ENCODE measurements at regions not wholly inside any gene's neighbourhood (a gene's known extent, or its start where the extent isn't known, plus 50 kb on each side); places are given as distances from the start of the nearest gene placed in this dataset.

- no peak overlapping the region for H3K9ac ChIP-seq (ENCODE audit: low read length)
- H2AFZ ChIP-seq (ENCODE audit: insufficient read depth, low read length, poor library complexity) = no peak overlapping the region
- no peak for DNase-seq
- no peak overlapping the region for H4K91ac ChIP-seq (ENCODE audit: low read depth, low read length)
- H2BK120ac ChIP-seq (ENCODE audit: insufficient read depth, low read length, poor library complexity) = no peak overlapping the region
- H3K4me1 ChIP-seq (ENCODE audit: control insufficient read depth in 1 of 2, insufficient read depth in 2 of 2, low read length in 2 of 2) = peaks cover 3 to 6% of the 10 kb centered on the region in 2 experiments
- no peak overlapping the region for H3K4ac ChIP-seq (ENCODE audit: low read depth, low read length)
- H3K14ac ChIP-seq (ENCODE audit: low read length) = no peak overlapping the region
- no peak overlapping the region for H3K18ac ChIP-seq (ENCODE audit: low read length)
- no peaks in the 10 kb centered on the region for H3K9me3 ChIP-seq (ENCODE audit: insufficient read depth, low read depth, low read length)
- H3K4me3 ChIP-seq (ENCODE audit: low read depth, low read length) = no peak overlapping the region
- H4K8ac ChIP-seq (ENCODE audit: low read depth, low read length) = no peak overlapping the region
- no peak overlapping the region for H3K27ac ChIP-seq (ENCODE audit: low read depth, low read length)
- H3K79me1 ChIP-seq (ENCODE audit: low read length) = peaks cover 4% of the 10 kb centered on the region
- H3K36me3 ChIP-seq (ENCODE audit: control insufficient read depth in 1 of 2, insufficient read depth in 2 of 2, low read length in 2 of 2) = no peaks in the 10 kb centered on the region
- H2BK5ac ChIP-seq (ENCODE audit: low read depth, low read length, poor library complexity) = no peak overlapping the region
- no peak overlapping the region for H4K12ac ChIP-seq (ENCODE audit: low read depth, low read length)
- H2AK5ac ChIP-seq (ENCODE audit: low read length) = no peak overlapping the region
- H3K23ac ChIP-seq (ENCODE audit: low read length) = no peak overlapping the region
- no peak overlapping the region for H2BK12ac ChIP-seq (ENCODE audit: low read length)
- H3K4me2 ChIP-seq (ENCODE audit: low read length) = no peak overlapping the region
- no peaks in the 10 kb centered on the region for H3K27me3 ChIP-seq (ENCODE audit: insufficient read depth, low read length)
- H3K79me2 ChIP-seq (ENCODE audit: control insufficient read depth, insufficient read depth, low read length, poor library complexity) = no peaks in the 10 kb centered on the region
These were observed 455.3 kb downstream of the MEIS1 start for GRCh38 chr2:66890166-66890742.

GRCh38 chr2:66895206-66895605 is 460.3 kb downstream of the MEIS1 start:
- no peak overlapping the region for H4K8ac ChIP-seq (ENCODE audit: low read depth, low read length)
- H4K91ac ChIP-seq (ENCODE audit: low read depth, low read length) = no peak overlapping the region
- no peak overlapping the region for H4K12ac ChIP-seq (ENCODE audit: low read depth, low read length)
- DNase-seq = no peak
- H3K79me2 ChIP-seq (ENCODE audit: control insufficient read depth, insufficient read depth, low read length, poor library complexity) = no peaks in the 10 kb centered on the region
- H2BK5ac ChIP-seq (ENCODE audit: low read depth, low read length, poor library complexity) = no peak overlapping the region
- H3K4me3 ChIP-seq (ENCODE audit: low read depth, low read length) = no peak overlapping the region
- no peak overlapping the region for H2AFZ ChIP-seq (ENCODE audit: insufficient read depth, low read length, poor library complexity)
- no peak overlapping the region for H3K9ac ChIP-seq (ENCODE audit: low read length)
- no peaks in the 10 kb centered on the region for H3K9me3 ChIP-seq (ENCODE audit: insufficient read depth, low read depth, low read length)
- no peak overlapping the region for H2BK120ac ChIP-seq (ENCODE audit: insufficient read depth, low read length, poor library complexity)
- H3K4ac ChIP-seq (ENCODE audit: low read depth, low read length) = no peak overlapping the region
- H3K27me3 ChIP-seq (ENCODE audit: insufficient read depth, low read length) = no peaks in the 10 kb centered on the region
- H3K14ac ChIP-seq (ENCODE audit: low read length) = no peak overlapping the region
- no peak overlapping the region for H3K27ac ChIP-seq (ENCODE audit: low read depth, low read length)
- no peak overlapping the region for H2BK12ac ChIP-seq (ENCODE audit: low read length)
- WGBS (ENCODE audit: extremely low coverage, insufficient coverage, insufficient read length) = no CpG with 5 or more reads among the region's 2 CpGs
- H3K79me1 ChIP-seq (ENCODE audit: low read length) = no peaks in the 10 kb centered on the region
- no peak overlapping the region for H2AK5ac ChIP-seq (ENCODE audit: low read length)
- no peaks in the 10 kb centered on the region for H3K36me3 ChIP-seq (ENCODE audit: control insufficient read depth in 1 of 2, insufficient read depth in 2 of 2, low read length in 2 of 2)
- H3K4me2 ChIP-seq (ENCODE audit: low read length) = no peak overlapping the region
- H3K4me1 ChIP-seq (ENCODE audit: control insufficient read depth in 1 of 2, insufficient read depth in 2 of 2, low read length in 2 of 2) = no peaks in the 10 kb centered on the region
- H3K23ac ChIP-seq (ENCODE audit: low read length) = no peak overlapping the region
- H3K18ac ChIP-seq (ENCODE audit: low read length) = no peak overlapping the region

GRCh38 chr2:66896131-66896530 is 461.2 kb downstream of the MEIS1 start:
- H4K12ac ChIP-seq (ENCODE audit: low read depth, low read length) = no peak overlapping the region
- H3K4me2 ChIP-seq (ENCODE audit: low read length) = no peak overlapping the region
- H2BK120ac ChIP-seq (ENCODE audit: insufficient read depth, low read length, poor library complexity) = no peak overlapping the region
- no peak overlapping the region for H3K14ac ChIP-seq (ENCODE audit: low read length)
- no peak overlapping the region for H3K4me3 ChIP-seq (ENCODE audit: low read depth, low read length)
- no peaks in the 10 kb centered on the region for H3K27me3 ChIP-seq (ENCODE audit: insufficient read depth, low read length)
- no peaks in the 10 kb centered on the region for H3K9me3 ChIP-seq (ENCODE audit: insufficient read depth, low read depth, low read length)
- no peaks in the 10 kb centered on the region for H3K79me1 ChIP-seq (ENCODE audit: low read length)
- H2BK5ac ChIP-seq (ENCODE audit: low read depth, low read length, poor library complexity) = no peak overlapping the region
- H4K91ac ChIP-seq (ENCODE audit: low read depth, low read length) = no peak overlapping the region
- no peak overlapping the region for H3K4ac ChIP-seq (ENCODE audit: low read depth, low read length)
- H3K36me3 ChIP-seq (ENCODE audit: control insufficient read depth in 1 of 2, insufficient read depth in 2 of 2, low read length in 2 of 2) = no peaks in the 10 kb centered on the region
- H4K8ac ChIP-seq (ENCODE audit: low read depth, low read length) = no peak overlapping the region
- no peak overlapping the region for H2BK12ac ChIP-seq (ENCODE audit: low read length)
- no peak for DNase-seq
- H2AFZ ChIP-seq (ENCODE audit: insufficient read depth, low read length, poor library complexity) = no peak overlapping the region
- H3K79me2 ChIP-seq (ENCODE audit: control insufficient read depth, insufficient read depth, low read length, poor library complexity) = no peaks in the 10 kb centered on the region
- no peak overlapping the region for H3K9ac ChIP-seq (ENCODE audit: low read length)
- no peak overlapping the region for H3K27ac ChIP-seq (ENCODE audit: low read depth, low read length)
- no peak overlapping the region for H3K18ac ChIP-seq (ENCODE audit: low read length)
- no peak overlapping the region for H3K23ac ChIP-seq (ENCODE audit: low read length)
- no peak overlapping the region for H2AK5ac ChIP-seq (ENCODE audit: low read length)
- H3K4me1 ChIP-seq (ENCODE audit: control insufficient read depth in 1 of 2, insufficient read depth in 2 of 2, low read length in 2 of 2) = no peaks in the 10 kb centered on the region

- H3K79me1 ChIP-seq (ENCODE audit: low read length) = no peaks in the 10 kb centered on the region
- no CpG with 5 or more reads among the region's 1 CpG for WGBS (ENCODE audit: extremely low coverage, insufficient coverage, insufficient read length)
- no peaks in the 10 kb centered on the region for H3K79me2 ChIP-seq (ENCODE audit: control insufficient read depth, insufficient read depth, low read length, poor library complexity)
- H3K4me1 ChIP-seq (ENCODE audit: control insufficient read depth in 1 of 2, insufficient read depth in 2 of 2, low read length in 2 of 2) = no peaks in the 10 kb centered on the region
- no peaks in the 10 kb centered on the region for H3K27me3 ChIP-seq (ENCODE audit: insufficient read depth, low read length)
- no peak for DNase-seq
- no peak overlapping the region for H3K23ac ChIP-seq (ENCODE audit: low read length)
- no peak overlapping the region for H2BK120ac ChIP-seq (ENCODE audit: insufficient read depth, low read length, poor library complexity)
- no peak overlapping the region for H4K91ac ChIP-seq (ENCODE audit: low read depth, low read length)
- no peak overlapping the region for H3K18ac ChIP-seq (ENCODE audit: low read length)
- H3K4me2 ChIP-seq (ENCODE audit: low read length) = no peak overlapping the region
- H3K9me3 ChIP-seq (ENCODE audit: insufficient read depth, low read depth, low read length) = no peaks in the 10 kb centered on the region
- H2BK12ac ChIP-seq (ENCODE audit: low read length) = no peak overlapping the region
- no peak overlapping the region for H3K4ac ChIP-seq (ENCODE audit: low read depth, low read length)
- H4K12ac ChIP-seq (ENCODE audit: low read depth, low read length) = no peak overlapping the region
- H3K27ac ChIP-seq (ENCODE audit: low read depth, low read length) = no peak overlapping the region
- no peak overlapping the region for H4K8ac ChIP-seq (ENCODE audit: low read depth, low read length)
- no peak overlapping the region for H2BK5ac ChIP-seq (ENCODE audit: low read depth, low read length, poor library complexity)
- H3K36me3 ChIP-seq (ENCODE audit: control insufficient read depth in 1 of 2, insufficient read depth in 2 of 2, low read length in 2 of 2) = no peaks in the 10 kb centered on the region
- H3K4me3 ChIP-seq (ENCODE audit: low read depth, low read length) = no peak overlapping the region
- H2AFZ ChIP-seq (ENCODE audit: insufficient read depth, low read length, poor library complexity) = no peak overlapping the region
- H2AK5ac ChIP-seq (ENCODE audit: low read length) = no peak overlapping the region
- H3K9ac ChIP-seq (ENCODE audit: low read length) = no peak overlapping the region
- H3K14ac ChIP-seq (ENCODE audit: low read length) = no peak overlapping the region
These were observed 462.3 kb downstream of the MEIS1 start for GRCh38 chr2:66897181-66897580.
